ENCODE measurements at regions not wholly inside any gene's neighbourhood (a gene's known extent, or its start where the extent isn't known, plus 50 kb on each side); places are given as distances from the start of the nearest gene placed in this dataset.

- no peak for TF ChIP-seq MYBL2 (CRISPR knock-in tag; IDR thresholded peaks at IDR 0.05)
- no peak for TF ChIP-seq JAZF1 (CRISPR knock-in tag; IDR thresholded peaks at IDR 0.05)
- TF ChIP-seq GABPB1 (CRISPR knock-in tag; IDR thresholded peaks at IDR 0.05): no peak
- no peak for TF ChIP-seq ZNF317 (CRISPR knock-in tag; IDR thresholded peaks at IDR 0.05; ENCODE audit: borderline replicate concordance, low read depth)
- TF ChIP-seq, protein P1, sequence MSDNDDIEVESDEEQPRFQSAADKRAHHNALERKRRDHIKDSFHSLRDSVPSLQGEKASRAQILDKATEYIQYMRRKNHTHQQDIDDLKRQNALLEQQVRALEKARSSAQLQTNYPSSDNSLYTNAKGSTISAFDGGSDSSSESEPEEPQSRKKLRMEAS (CRISPR knock-in tag; IDR thresholded peaks at IDR 0.05): no peak
- TF ChIP-seq, protein P2, sequence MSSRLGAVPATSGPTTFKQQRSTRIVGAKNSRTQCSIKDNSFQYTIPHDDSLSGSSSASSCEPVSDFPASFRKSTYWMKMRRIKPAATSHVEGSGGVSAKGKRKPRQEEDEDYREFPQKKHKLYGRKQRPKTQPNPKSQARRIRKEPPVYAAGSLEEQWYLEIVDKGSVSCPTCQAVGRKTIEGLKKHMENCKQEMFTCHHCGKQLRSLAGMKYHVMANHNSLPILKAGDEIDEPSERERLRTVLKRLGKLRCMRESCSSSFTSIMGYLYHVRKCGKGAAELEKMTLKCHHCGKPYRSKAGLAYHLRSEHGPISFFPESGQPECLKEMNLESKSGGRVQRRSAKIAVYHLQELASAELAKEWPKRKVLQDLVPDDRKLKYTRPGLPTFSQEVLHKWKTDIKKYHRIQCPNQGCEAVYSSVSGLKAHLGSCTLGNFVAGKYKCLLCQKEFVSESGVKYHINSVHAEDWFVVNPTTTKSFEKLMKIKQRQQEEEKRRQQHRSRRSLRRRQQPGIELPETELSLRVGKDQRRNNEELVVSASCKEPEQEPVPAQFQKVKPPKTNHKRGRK (CRISPR knock-in tag; IDR thresholded peaks at IDR 0.05; ENCODE audit: borderline replicate concordance): no peak
- TF ChIP-seq CREM (CRISPR knock-in tag; IDR thresholded peaks at IDR 0.05): no peak
- TF ChIP-seq ZNF138 (CRISPR knock-in tag; conservative IDR thresholded peaks at IDR 0.05): no peak
Observed at GRCh38 chr20:39214828-39215227, 252.7 kb downstream of the DHX35 start (continued).

DNA sequence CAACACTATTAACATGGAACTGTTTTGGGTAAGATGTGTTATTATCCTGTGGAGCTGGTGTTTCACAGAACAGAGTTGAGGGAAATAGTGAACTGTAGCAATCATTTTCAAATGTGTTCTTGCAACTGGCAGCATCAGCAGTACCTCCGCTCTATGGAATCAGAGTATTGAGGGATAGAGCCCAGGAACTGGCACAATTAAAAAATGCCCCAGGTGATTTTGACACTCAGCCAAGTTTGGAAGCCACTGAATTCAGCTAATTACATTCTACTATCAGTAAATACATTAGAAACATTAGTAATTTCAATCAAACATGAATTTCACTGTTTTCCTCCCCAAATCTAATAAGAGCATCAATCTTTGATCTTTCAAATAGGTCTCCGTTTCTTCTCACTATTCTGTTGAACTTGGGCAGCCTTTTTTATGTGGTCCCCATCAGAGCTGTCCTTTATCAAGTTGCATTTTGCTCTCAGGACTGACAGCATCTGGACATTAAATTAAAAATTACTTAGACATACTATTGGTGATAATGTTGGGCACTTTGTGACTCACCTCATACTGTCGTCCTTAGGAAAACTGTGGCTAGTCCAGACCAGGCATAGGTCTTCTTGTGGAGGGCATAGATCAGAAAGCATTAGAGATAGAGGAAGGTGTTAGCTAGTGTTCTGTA, 251.5 kb downstream of the DHX35 start:
- ChIA-PET POLR2A (no interaction called here), CTCF (interaction anchor here (2.0 kb wide), 1 partner anchor 163 kb away, joined by 5 read pairs; no protein-coding TSS in a partner anchor)
- ATAC-seq (no peak), DNase-seq (ENCODE audit: low spot score) (no peak)
- Mint-ChIP-seq H3K36me3 (no peaks in the 10 kb centered on the region), H3K27me3 (ENCODE audit: low read depth) (peaks cover 71% of the 10 kb centered on the region), H3K9me3 (no peaks in the 10 kb centered on the region), H3K27ac (no peak overlapping the region), H3K4me3 (no peak overlapping the region), H3K4me1 (peaks cover 13% of the 10 kb centered on the region)
- TF ChIP-seq ZNF532 (CRISPR knock-in tag; IDR thresholded peaks at IDR 0.05; ENCODE audit: borderline replicate concordance): no peak

GRCh38 chr20:39211060-39211748, 249.1 kb downstream of the DHX35 start:
- POLR2A ChIA-PET: no interaction called here
- ATAC-seq (no peak; the same call in 1 of the 2 replicates), DNase-seq (ENCODE audit: low spot score) (no peak)
- H3K4me1 Mint-ChIP-seq: peaks cover 13% of the 10 kb centered on the region
- H3K9me3 Mint-ChIP-seq: no peaks in the 10 kb centered on the region
- TF ChIP-seq ZNF532 (CRISPR knock-in tag; IDR thresholded peaks at IDR 0.05; ENCODE audit: borderline replicate concordance): no peak
- no peak for TF ChIP-seq ZSCAN18 (CRISPR knock-in tag; IDR thresholded peaks at IDR 0.05)
- TF ChIP-seq ERG (CRISPR knock-in tag; IDR thresholded peaks at IDR 0.05): no peak
- TF ChIP-seq FOXP1 (CRISPR knock-in tag; IDR thresholded peaks at IDR 0.05; ENCODE audit: borderline replicate concordance): no peak
- TF ChIP-seq ZBTB21 (CRISPR knock-in tag; IDR thresholded peaks at IDR 0.05; ENCODE audit: borderline replicate concordance): no peak
- no peak for TF ChIP-seq HMGXB4 (CRISPR knock-in tag; IDR thresholded peaks at IDR 0.05)
- TF ChIP-seq OVOL2 (CRISPR knock-in tag; IDR thresholded peaks at IDR 0.05; ENCODE audit: borderline replicate concordance): no peak
- H3K27ac Mint-ChIP-seq: no peak overlapping the region
- H3K4me3 Mint-ChIP-seq: no peak overlapping the region
- CTCF ChIA-PET: interaction anchor here (1.2 kb wide), 1 partner anchor 53 kb away, joined by 5 read pairs; no protein-coding TSS in a partner anchor
- H3K36me3 Mint-ChIP-seq: no peaks in the 10 kb centered on the region
- peaks cover 72% of the 10 kb centered on the region for H3K27me3 Mint-ChIP-seq (ENCODE audit: low read depth)

Measured in WTC11 (cell line).